Erythroblast (primary cell): ENCODE measurements at regions not wholly inside any gene's neighbourhood (a gene's known extent, or its start where the extent isn't known, plus 50 kb on each side); places are given as distances from the start of the nearest gene placed in this dataset.

ENCODE experiments used
- GATA1 ChIP-seq: IDR thresholded peaks from 2 replicates; pipeline ENCODE4 v1.6.1; 2011; ENCODE audit warnings: low read depth, mild to moderate bottlenecking, control low read depth, low read length, moderate library complexity
- POLR2A ChIP-seq: IDR thresholded peaks from 2 replicates; pipeline ENCODE4 v1.6.1; 2011; ENCODE audit warnings: mild to moderate bottlenecking, low read length

DNA sequence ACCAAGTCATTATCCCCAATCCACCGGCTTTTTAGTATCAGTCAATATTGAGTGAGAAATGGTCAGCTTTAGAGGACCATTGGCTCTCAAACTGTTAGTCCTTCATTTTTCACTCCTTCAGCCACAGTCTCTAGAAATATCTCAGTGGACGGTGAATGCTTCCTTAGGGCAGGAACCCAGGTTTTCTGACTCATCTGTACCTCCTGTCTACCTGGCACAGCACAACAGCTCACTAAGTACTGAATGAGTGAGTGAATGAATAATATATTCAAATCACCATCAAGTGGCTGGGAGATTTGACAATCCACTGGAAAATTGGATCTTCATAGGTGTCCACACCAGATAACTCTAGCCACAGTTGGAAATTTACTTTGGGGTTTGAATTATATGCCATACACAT lies 609.5 kb upstream of the CLINT1 start:
- TF ChIP-seq POLR2A (no peak), GATA1 (no peak)
